Fibroblast of skin of abdomen (primary cell): ENCODE measurements at regions not wholly inside any gene's neighbourhood (a gene's known extent, or its start where the extent isn't known, plus 50 kb on each side); places are given as distances from the start of the nearest gene placed in this dataset.
"Not testable (repeated sequence)": the region's sequence is repeated elsewhere in the genome, so short reads cannot be mapped to it uniquely, and the experiment has no call there.

Experiments
- DNase-seq: peaks from one replicate; pipeline ENCODE4 v3.0.0-alpha.2; 2013

DNA sequence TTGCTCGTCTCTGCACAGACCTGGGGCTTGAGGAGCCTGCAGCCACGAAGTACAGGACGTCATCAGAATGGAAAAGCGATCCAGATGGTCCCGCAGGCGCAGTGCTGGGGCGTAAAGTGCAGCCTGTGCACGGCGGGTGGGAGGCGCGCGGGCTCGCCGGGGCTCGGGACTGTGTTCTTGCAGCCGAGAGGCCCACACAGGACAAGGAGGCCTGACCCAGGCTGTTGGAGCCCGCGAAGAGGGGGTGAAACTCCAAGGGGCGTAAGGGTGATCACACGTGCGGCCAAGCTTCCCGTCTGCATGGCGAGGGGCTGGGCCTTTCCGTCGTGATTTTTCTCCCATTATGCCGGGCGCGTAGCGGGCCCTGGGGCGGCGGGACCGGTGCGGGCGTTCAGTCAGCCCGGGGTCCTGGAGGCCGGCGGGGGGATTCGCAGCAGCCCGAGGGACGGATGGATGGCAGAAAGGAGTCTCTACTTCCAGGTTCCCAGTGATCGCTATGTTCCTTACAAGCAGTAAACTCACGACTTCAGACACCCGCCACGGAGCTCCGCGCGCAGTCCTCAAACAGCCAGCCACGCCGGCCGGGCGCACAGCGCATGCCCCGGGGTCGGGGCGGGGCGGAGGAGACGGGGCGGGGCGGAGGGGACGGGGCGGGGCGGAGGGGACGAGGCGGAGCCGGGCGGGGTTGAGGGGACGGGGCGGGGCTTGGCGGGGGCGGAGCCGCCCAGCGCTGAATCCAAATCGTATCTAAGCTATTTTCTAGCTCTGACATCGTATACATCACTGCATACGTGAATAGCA, 141.0 kb upstream of the KCNJ18 start:
- DNase-seq: peak; percentile 87

DNA sequence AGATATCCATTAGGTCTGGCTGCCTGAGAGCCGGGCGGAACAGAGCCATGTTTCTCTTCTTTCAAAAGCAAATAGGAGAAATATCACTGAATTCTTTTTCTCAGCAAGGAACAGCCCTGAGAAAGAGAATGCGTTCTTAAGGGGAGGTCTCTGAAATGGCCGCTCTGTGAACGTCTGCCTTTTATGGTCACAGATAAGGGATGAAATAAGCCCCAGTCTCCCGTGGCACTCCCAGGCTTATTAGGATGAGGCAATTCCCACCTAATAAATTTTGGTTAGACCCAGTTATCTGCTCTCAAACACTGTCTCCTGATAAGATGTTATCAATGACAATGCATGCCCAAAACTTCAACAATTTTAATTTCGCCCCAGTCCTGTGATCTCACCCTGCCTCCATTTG, 133.4 kb upstream of the KCNJ18 start:
- not testable (repeated sequence) for DNase-seq

DNA sequence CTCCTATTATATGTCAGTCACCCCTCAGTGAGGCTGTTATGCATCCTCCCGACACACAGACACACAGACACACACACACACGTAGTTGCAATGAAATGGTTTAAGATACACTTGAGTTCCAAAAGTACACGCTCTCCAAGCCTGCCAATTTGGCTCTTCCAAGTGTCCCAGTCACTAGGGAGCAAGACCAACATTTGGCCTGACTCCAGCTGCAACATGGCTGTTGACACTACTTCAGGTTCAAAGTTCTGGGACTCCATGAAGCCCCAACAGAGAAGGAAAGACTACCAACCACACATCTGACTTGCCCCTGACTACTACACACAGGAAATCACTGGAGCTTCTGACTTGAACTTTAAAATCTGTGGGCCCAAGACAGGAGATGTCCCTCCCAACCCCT, 128.1 kb upstream of the KCNJ18 start:
- no peak for DNase-seq

DNA sequence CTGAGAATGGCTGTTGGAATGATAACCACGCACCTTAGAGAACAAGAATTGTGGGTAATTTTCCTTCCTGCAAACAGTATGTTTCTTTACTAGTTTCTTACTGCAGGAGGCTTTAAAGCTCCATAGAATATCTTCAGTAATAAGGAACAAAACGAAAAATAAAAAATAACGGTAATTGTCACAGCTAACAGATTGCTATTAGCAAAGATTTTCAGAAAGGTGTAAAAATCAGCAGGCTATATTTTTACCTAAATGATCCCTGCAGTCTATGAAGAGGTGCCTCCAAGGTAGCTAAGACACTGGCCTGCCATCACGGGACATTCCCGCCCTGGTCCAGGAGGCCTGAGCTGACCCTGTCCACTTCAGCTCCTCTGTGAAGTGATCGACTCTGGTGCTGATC, 127.6 kb upstream of the KCNJ18 start:
- DNase-seq: not testable (repeated sequence)

DNA sequence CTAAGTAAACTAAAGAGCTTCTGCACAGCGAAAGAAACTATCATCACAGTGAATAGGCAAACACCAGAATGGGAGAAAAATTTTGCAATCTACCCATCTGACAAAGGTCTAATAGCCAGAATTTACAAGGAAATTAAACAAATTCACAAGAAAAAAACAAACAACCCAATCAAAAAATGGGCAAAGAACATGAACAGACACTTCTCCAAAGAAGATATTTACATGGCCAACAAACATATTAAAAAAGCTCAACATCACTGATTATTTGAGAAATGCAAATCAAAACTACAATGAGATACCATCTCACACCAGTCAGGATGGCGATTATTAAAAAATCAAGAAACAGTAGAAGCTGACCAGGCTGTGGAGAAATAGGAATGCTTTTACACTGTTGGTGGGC, 121.9 kb upstream of the KCNJ18 start:
- not testable (repeated sequence) for DNase-seq

DNA sequence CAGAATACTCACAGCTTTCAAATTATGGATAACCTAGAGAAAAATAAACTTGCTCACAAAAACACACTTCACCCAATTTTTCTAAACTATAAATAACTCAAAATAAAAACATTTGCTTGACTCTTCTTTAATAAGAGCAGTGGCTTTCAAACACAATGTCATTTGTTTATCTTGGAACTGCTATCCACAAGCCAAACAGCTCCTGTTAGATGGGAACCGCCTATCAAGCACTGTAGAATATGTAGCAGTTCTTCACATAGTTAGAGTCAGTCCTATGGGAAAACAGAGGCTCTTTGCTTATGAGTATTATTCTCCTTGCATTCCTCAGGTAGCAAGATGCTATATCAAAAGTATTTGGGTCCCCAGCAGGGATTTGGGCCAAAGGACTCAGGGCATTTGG, 120.2 kb upstream of the KCNJ18 start:
- DNase-seq: not testable (repeated sequence)

DNA sequence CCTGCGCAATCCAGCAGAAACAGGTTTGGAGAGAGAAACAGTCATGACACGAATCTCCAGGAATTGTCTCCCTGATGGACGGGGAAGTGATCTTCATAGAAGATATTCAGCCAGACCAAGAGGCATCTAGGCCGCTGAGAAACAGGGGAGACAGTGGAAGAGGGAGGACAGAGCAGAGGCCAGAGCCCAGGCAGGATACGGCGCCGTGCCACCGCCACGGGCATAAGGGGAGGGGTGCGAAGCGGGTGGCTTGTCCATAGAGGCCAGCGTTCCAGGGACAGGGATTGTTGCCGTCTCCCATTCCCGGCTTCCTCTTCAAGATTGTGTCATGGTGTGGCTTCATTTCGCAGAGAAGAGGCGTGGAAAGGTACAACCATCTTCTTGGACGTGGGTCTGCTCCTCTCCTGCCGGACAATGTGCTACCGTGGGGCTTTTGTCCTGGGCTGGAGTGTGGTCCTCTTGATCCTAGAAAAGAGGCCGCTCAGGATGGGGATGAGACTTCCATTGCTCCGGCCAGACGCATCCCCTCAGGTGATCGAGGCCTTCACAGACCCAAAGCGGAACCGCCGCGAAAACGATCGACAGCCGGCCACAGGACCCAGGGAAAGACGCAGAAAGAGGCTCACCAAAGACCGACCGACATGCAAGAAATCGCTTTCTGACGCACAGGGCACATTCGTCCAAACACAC, 118.9 kb upstream of the KCNJ18 start:
- DNase-seq: not testable (repeated sequence)

DNA sequence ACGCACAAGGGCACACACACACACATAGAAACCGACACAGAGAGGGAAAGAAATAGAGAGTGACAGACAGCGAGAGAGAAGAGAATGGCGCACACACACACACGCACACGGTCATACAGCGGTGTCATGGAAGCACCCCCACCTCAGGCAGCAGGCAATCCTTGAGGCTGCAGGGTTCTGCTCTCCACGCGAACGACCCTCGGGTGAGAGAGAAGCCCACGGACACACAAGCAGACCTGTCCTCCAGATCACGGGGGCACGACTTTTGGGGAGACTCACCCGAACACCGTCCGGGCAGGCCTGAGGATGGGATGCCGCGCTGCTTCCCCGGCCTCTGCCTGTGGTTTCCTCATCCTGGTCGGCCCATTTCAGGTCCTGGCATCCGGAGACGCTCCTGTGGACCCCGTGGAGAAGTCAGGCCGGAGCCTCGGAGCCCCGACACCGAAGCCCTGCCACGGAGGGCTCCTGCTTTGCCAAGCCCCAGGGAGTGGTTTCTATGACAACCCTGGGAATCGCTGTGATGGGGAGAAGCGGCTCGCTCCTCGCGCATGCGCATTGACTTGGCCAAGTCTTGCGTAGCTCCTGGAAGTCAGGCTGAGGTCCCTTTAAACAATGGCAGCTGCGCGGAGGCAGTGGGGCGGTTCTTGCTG, 118.2 kb upstream of the KCNJ18 start:
- DNase-seq: peak; percentile 80

DNA sequence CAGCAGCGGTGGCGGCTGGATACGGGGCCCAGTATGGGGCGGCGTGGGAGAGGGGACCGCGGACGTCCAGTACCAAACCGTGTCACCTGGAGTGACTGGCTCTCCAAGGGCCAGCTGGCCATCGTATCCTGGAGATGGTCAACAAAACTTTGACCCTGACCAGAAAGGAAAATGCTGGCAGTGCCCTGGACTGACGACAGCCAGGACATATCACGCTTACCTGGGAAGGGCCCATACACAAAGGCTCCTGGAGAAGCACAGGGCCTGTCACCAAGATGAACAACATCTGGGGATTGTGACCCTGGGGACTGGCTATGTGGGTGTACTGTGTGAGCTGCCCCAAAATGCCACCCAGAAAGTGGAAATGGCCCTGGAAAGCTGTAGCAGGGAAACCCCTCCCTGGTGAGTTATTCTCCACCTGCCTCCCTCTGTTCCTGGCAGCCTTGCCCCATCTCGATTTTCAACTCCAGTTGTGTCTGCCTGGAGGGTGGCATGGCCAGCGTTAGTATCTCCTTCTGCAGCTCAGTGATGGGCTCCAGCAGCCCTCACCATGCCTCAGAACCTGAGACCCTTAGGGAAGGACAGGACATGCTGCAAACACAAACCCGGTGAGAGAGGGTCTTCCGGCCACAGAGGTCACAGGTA, 117.6 kb upstream of the KCNJ18 start:
- not testable (repeated sequence) for DNase-seq

DNA sequence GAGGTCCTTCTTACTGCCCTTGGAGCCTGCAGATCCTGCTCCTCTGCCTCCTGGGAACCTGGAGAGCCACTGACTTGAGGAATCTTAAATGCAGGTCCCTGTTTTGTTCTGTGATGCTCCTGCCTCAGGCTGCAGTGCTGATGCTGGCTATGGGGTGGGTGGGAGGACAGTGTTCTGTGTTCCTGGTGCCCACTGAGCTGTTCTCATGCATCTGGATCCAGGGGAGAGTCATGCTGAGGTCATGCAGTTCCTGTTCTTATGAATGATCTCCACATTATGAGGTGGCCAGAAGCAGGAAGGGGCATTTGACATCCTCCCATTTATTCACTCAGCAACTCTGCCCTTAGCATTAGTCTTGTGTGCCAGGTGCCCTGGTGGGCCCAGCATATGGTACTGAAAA, 113.5 kb upstream of the KCNJ18 start:
- DNase-seq: not testable (repeated sequence)

DNA sequence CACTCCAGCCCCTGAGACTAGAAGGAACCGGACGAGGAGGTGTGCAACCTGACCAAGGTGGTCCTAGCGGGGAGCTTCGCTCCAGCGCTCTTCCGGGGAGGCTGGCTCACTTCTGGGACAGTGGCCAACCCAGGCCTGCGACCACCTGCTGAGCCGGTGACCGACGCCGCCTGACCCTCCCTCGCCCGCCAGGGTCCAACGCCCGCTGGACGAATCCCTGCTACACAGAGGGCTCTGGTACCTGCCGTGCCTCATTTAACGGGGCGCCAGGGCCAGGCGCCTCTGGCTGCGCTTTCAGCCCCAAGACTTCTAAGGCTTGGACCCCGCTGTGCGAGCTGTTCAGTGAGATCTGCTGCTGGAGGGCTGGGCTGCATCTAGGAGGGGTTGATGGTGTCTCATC, 99.5 kb upstream of the KCNJ18 start:
- DNase-seq: no peak

DNA sequence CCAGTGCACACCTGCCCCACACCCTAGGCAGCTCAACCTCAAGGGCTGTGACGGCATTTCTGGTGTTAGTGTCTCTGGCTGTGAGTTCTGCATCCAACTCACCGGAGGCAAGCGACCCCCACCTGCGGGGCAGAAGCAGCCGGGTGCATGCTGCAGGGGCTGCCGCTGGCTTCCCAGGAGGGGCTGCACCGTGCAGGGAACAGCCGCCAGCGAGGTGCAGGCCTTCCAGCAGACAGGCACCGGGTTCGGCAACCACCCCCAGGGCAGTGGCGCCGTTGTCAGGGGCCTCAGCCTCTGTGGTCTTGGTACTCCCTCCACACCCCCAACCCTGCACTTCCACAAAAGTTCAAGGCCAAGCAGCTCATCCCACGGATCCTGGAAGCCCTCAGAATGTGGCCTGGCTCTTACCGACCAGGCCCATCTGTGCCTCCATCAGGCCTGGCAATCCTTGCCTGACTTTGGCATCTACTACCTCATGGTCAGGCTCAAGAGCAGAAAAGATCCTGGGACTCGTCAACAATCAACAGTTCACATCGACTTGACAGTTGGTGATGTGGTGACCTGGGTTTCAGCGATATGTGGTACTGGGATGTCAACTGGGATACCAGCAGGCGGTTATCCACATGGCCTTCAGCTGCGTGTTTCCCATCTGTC, 98.7 kb upstream of the KCNJ18 start:
- DNase-seq: not testable (repeated sequence)

DNA sequence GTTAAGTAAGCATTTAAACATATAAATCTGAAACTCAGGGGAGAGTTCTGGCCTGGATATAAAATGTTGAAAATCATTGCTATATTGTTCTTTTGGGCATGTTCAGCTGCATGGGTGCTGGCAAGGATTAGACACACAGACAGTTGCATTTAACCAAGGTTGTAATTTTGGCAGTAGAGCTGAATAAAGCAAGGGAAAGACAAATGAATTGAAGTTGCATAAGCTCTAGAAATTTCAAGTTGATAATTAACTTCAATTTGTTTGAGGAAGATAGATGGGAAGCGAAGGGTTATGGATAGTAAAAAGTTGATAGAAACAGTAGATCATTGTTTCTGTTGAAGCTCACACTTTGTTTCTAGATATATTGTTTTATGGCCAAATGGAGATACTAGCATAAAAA, 97.2 kb upstream of the KCNJ18 start:
- no peak for DNase-seq

DNA sequence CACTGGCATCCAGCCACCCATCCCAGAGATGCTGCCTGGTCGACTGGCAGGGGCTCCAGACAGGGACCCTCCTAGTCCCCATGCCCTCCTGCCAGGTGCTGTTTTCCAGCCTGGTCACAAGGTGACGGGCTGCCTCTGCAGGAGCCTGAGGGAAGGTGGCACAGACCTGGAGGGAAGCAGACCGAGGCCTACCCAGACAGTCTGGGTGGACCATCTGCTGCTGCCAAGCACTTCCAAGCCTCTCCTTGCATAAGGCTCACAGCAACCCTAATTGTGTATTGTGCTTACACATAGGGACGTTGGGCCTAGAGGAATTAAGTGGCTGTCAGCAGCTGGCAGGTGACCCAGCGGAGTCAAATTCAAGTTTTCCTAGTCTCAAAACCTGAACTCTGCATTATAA, 90.1 kb upstream of the KCNJ18 start:
- DNase-seq: no peak

DNA sequence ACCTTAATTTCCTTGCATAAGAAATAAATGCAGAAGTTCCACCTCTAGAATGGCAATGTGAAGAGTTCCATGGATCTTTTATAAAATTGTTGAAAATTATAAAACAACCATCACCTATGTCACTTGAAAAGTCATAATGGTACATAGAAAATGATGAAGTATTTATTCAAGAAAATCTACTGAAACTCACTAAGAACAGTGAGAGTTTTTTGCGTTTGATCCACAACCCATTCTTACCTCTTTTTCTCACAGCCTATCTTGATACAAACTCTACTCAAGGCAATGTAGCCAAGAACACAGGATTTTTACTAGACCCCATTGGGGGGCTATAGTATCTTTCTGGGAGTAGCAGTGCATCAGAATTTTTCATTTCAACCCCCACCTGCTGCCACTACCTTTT, 89.0 kb upstream of the KCNJ18 start:
- not testable (repeated sequence) for DNase-seq

DNA sequence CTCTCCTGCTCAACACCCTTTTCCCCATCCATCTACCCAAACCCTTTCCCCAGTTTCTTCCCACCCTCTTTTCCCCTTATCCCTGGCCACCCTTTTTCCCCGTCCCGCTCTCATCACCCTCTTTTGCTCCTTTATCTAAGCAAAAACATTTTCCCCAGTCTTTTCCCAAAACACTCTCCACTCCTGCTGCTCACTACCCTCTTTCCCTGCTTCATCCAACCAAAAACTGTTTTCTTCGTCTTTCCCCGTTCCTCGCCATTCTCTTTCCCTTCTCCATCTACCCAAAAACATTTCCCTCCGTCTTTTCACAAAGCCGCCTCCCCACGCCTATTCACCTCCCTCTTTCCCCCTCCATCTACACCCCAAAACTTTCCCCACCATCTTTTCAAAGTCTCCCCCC, 80.9 kb upstream of the KCNJ18 start:
- DNase-seq: not testable (repeated sequence)

DNA sequence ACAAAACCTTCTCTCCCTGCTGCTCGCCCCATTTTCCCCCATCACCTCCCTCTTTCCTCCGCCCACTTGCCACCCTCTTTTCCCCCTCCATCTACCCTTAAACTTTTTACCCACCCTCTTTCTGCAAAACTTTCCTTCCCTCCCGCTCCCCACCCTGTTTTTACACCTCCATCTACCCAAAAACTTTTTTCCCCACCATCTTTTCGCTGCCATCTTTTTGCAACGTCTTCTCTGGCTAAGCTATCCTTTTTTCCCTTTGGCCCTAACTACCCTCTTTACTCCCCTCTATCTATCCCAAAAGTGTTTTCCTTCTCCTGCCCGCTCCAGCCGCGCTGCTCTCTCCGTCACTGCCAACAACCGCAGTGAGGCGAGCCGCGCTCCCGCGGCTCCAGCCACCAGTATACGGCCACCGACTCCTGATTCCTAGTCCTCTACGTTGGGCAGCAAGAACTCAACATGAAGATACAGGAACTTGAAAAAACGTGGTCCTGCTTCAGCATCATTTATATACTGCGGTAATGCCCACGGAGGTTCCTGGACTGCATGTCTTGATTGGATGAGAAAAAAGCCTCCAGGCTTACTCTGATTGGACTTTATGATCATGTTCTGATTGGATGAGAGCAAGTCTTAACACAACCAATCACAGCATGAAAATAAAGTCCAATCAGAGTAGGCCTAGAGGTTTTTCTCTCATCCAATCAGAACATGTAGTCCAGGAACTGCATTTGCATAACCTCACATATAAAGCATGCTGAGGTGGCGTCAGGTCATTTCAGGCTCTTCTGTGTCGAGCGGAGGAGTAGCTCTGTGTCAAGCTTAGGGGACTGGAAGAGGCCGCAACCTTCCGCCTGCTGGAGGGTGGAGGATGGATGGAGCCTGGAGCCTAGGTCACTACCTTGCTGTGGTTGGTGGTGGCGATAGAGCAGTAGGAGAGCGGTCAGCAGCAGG, 79.9 kb upstream of the KCNJ18 start:
- not testable (repeated sequence) for DNase-seq

DNA sequence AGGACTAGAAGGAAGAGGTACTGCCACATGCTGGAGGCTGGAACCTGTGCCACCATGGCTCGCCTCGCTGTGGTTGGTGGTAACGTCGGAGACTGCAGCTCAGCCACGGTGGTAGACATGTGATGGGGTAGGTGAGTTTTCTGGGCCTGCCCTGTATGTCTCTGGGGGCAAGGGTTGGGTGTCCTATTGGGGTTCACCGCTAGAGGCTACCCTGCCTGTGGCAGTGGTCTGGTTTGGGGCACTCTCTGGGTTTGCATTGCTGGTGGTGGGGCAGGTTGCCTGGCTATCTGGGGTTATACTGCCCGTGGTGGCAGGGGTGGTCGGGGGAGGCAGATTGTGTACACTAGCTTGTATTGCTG, 79.3 kb upstream of the KCNJ18 start:
- no peak for DNase-seq

DNA sequence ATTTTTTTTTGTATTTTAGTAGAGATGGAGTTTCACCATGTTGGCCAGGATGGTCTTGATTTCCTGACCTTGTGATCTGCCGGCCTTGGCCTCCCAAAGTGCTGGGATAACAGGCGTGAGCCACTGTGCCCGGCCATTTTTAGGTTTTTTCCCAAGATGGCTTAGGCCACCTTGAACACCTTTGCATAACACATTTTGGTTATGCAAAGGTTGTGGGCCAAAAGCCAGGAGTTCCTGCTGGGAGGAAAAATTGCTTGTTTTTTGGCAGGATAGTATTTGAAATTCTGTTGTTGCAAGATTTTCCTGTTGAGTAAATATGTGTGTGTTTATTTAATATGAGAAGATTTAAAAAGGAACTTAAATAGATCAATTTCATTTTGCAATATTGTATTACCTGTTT, 65.3 kb upstream of the KCNJ18 start:
- DNase-seq: not testable (repeated sequence)
